Tibial nerve (tissue), 4 donors: ENCODE measurements at regions not wholly inside any gene's neighbourhood (a gene's known extent, or its start where the extent isn't known, plus 50 kb on each side); places are given as distances from the start of the nearest gene placed in this dataset.

Source experiments
- DNase-seq, 2 donors: peaks; one replicate each; pipeline ENCODE4 v3.0.0-alpha.2; 2019; ENCODE audit warnings: low spot score in 2 of 2
- H3K27ac ChIP-seq, 4 donors: fragments of 200-600 bp; sonication (generic) in 3 of 4; one replicate each; pipeline ENCODE4 v1.5.1; 2017 to 2019; ENCODE audit warnings: mild to moderate bottlenecking in 1 of 4
- H3K27me3 ChIP-seq, 2 donors: fragments of 200-600 bp; sonication (generic) in 1 of 2; one replicate each; pipeline versions ENCODE4 v1.5.1 to v1.6.0; 2017 to 2019
- H3K36me3 ChIP-seq, 3 donors: fragments of 200-600 bp; sonication (generic); one replicate each; pipeline ENCODE4 v1.5.1; 2018 to 2019
- H3K4me1 ChIP-seq, 4 donors: fragments of 200-600 bp; sonication (generic) in 3 of 4; one replicate each; pipeline ENCODE4 v1.5.1; 2017 to 2019
- H3K4me3 ChIP-seq, 4 donors: fragments of 200-600 bp; sonication (generic) in 3 of 4; one replicate each; pipeline ENCODE4 v1.5.1; 2017 to 2019; ENCODE audit warnings: mild to moderate bottlenecking in 1 of 4, moderate library complexity in 1 of 4
- H3K9me3 ChIP-seq, 4 donors: fragments of 200-600 bp; sonication (generic) in 3 of 4; one replicate each; pipeline ENCODE4 v1.5.1; 2017 to 2019
- CTCF ChIP-seq, 5 experiments: fragments of 200-600 bp in 3 of 5; fragments of 450-650 bp in 2 of 5; sonication (generic) in 3 of 5; IDR thresholded peaks; one replicate each; pipeline ENCODE4 v1.5.1; 2016 to 2019; ENCODE audit warnings: antibody characterized with exemption in 5 of 5, mild to moderate bottlenecking in 3 of 5, moderate library complexity in 2 of 5
- EP300 ChIP-seq, 2 donors: sonication (generic); formaldehyde crosslinking; IDR thresholded peaks; one replicate each; pipeline ENCODE4 v1.6.1; 2017; ENCODE audit warnings: antibody characterized with exemption in 2 of 2, mild to moderate bottlenecking in 1 of 2
- POLR2A ChIP-seq, 2 donors: fragments of 450-650 bp; IDR thresholded peaks; one replicate each; pipeline ENCODE4 v1.6.1; 2017; ENCODE audit warnings: antibody characterized with exemption in 2 of 2, mild to moderate bottlenecking in 2 of 2, moderate library complexity in 2 of 2
- WGBS, 2 donors: methylation state at CpG; one replicate each; pipeline ENCODE4 v1.1.5; 2018; 5-methylcytosine and 5-hydroxymethylcytosine counted together

GRCh38 chr2:164110515-164110914 lies 374.7 kb upstream of the FIGN start:
- H3K4me3 ChIP-seq, result no peak overlapping the region
- no peaks in the 10 kb centered on the region for H3K9me3 ChIP-seq
- no peaks in the 10 kb centered on the region for H3K4me1 ChIP-seq
- TF ChIP-seq EP300 (IDR thresholded peaks at IDR 0.05), result no peak
- TF ChIP-seq CTCF (IDR thresholded peaks at IDR 0.05), result no peak
- no peak for TF ChIP-seq POLR2A (IDR thresholded peaks at IDR 0.05)
- no peaks in the 10 kb centered on the region for H3K36me3 ChIP-seq
- H3K27me3 ChIP-seq, result no peaks in the 10 kb centered on the region
- H3K27ac ChIP-seq, result no peak overlapping the region
- DNase-seq, result no peak

GRCh38 chr2:164109006-164109405 lies 373.2 kb upstream of the FIGN start:
- no peak for DNase-seq
- Histone ChIP-seq H3K27ac (no peak overlapping the region), H3K27me3 (no peaks in the 10 kb centered on the region), H3K4me3 (no peak overlapping the region), H3K36me3 (no peaks in the 10 kb centered on the region), H3K4me1 (no peaks in the 10 kb centered on the region), H3K9me3 (no peaks in the 10 kb centered on the region)
- TF ChIP-seq POLR2A (IDR thresholded peaks at IDR 0.05) (no peak), CTCF (IDR thresholded peaks at IDR 0.05) (no peak), EP300 (IDR thresholded peaks at IDR 0.05) (no peak)
- WGBS, 2 donors, result 94 to 95% methylated on average over 14 of the region's 14 CpGs

- TF ChIP-seq CTCF (IDR thresholded peaks at IDR 0.05) (no peak), POLR2A (IDR thresholded peaks at IDR 0.05) (no peak), EP300 (IDR thresholded peaks at IDR 0.05) (no peak)
Observed at GRCh38 chr2:164103271-164103670, 367.5 kb upstream of the FIGN start.

GRCh38 chr2:164102366-164102765 lies 366.6 kb upstream of the FIGN start:
- TF ChIP-seq CTCF (IDR thresholded peaks at IDR 0.05) (no peak), POLR2A (IDR thresholded peaks at IDR 0.05) (no peak), EP300 (IDR thresholded peaks at IDR 0.05) (no peak)
- Histone ChIP-seq H3K27ac (peak overlapping the region in 2 of 4 donors; percentile 38 to 53), H3K9me3 (no peaks in the 10 kb centered on the region), H3K4me1 (no peaks in the 10 kb centered on the region), H3K4me3 (no peak overlapping the region), H3K36me3 (no peaks in the 10 kb centered on the region), H3K27me3 (no peaks in the 10 kb centered on the region)
- no peak for DNase-seq
- 29 to 33% methylated on average over 1 of the region's 1 CpG for WGBS, 2 donors

More at GRCh38 chr2:164103271-164103670, 367.5 kb upstream of the FIGN start:
- WGBS, 2 donors, result 77 to 86% methylated on average over 6 of the region's 6 CpGs
- Histone ChIP-seq H3K27ac (peak overlapping the region in 1 of 4 donors; percentile 12), H3K4me1 (no peaks in the 10 kb centered on the region), H3K27me3 (no peaks in the 10 kb centered on the region), H3K9me3 (no peaks in the 10 kb centered on the region), H3K4me3 (no peak overlapping the region), H3K36me3 (no peaks in the 10 kb centered on the region)
- DNase-seq, result no peak

GRCh38 chr2:164091673-164092072 lies 355.9 kb upstream of the FIGN start:
- Histone ChIP-seq H3K4me1 (no peaks in the 10 kb centered on the region), H3K27ac (no peak overlapping the region), H3K4me3 (no peak overlapping the region), H3K27me3 (no peaks in the 10 kb centered on the region), H3K36me3 (no peaks in the 10 kb centered on the region), H3K9me3 (no peaks in the 10 kb centered on the region)
- no peak for DNase-seq
- TF ChIP-seq EP300 (IDR thresholded peaks at IDR 0.05) (no peak), CTCF (IDR thresholded peaks at IDR 0.05) (no peak), POLR2A (IDR thresholded peaks at IDR 0.05) (no peak)
- 63 to 68% methylated on average over 4 of the region's 4 CpGs for WGBS, 2 donors
